HG03558 (cell line): ENCODE measurements at regions not wholly inside any gene's neighbourhood (a gene's known extent, or its start where the extent isn't known, plus 50 kb on each side); places are given as distances from the start of the nearest gene placed in this dataset.

ENCODE experiments used
- ATAC-seq: cut with Tn5 transposase; IDR thresholded peaks from one replicate; pipeline ENCODE4 v1.9.1; 2021; ENCODE audit warnings: moderate number of reproducible peaks; ENCODE audit not compliant: unreplicated experiment; ENCODE audit errors: extremely low read depth

- no peak for ATAC-seq
Measured at GRCh38 chr2:234348081-234348480, 148.8 kb downstream of the ARL4C start.

GRCh38 chr2:234345921-234346320, 151.0 kb downstream of the ARL4C start:
- no peak for ATAC-seq

GRCh38 chr2:234344012-234344411, 152.9 kb downstream of the ARL4C start:
- ATAC-seq: no peak

- ATAC-seq: no peak
Measured at GRCh38 chr2:234343372-234343771, 153.5 kb downstream of the ARL4C start.

GRCh38 chr2:234341306-234341985, 155.4 kb downstream of the ARL4C start:
- ATAC-seq: no peak

- no peak for ATAC-seq
Measured at GRCh38 chr2:234339501-234339900, 157.4 kb downstream of the ARL4C start.

GRCh38 chr2:234339011-234339410, 157.9 kb downstream of the ARL4C start:
- no peak for ATAC-seq

- ATAC-seq: no peak
Measured at GRCh38 chr2:234335661-234336228, 161.1 kb downstream of the ARL4C start.

GRCh38 chr2:234334756-234335155, 162.1 kb downstream of the ARL4C start:
- no peak for ATAC-seq

- no peak for ATAC-seq
Measured at GRCh38 chr2:234334151-234334550, 162.7 kb downstream of the ARL4C start.

- no peak for ATAC-seq
Measured at GRCh38 chr2:234333168-234334130, 163.4 kb downstream of the ARL4C start.

GRCh38 chr2:234331966-234332365, 164.9 kb downstream of the ARL4C start:
- no peak for ATAC-seq

- no peak for ATAC-seq
Measured at GRCh38 chr2:234331566-234331965, 165.3 kb downstream of the ARL4C start.

GRCh38 chr2:234330902-234331301, 166.0 kb downstream of the ARL4C start:
- ATAC-seq: no peak

GRCh38 chr2:234329202-234329960, 167.5 kb downstream of the ARL4C start:
- no peak for ATAC-seq

- ATAC-seq: no peak
Measured at GRCh38 chr2:234328444-234328990, 168.4 kb downstream of the ARL4C start.

- ATAC-seq: no peak
Measured at GRCh38 chr2:234326694-234327093, 170.2 kb downstream of the ARL4C start.

- no peak for ATAC-seq
Measured at GRCh38 chr2:234324116-234324515, 172.8 kb downstream of the ARL4C start.

GRCh38 chr2:234322766-234323465, 174.0 kb downstream of the ARL4C start:
- no peak for ATAC-seq
